ENCODE measurements at regions not wholly inside any gene's neighbourhood (a gene's known extent, or its start where the extent isn't known, plus 50 kb on each side); places are given as distances from the start of the nearest gene placed in this dataset.

GRCh38 chr7:98719396-98719795 lies 102.3 kb downstream of the NPTX2 start:
- TF ChIP-seq, protein P1, sequence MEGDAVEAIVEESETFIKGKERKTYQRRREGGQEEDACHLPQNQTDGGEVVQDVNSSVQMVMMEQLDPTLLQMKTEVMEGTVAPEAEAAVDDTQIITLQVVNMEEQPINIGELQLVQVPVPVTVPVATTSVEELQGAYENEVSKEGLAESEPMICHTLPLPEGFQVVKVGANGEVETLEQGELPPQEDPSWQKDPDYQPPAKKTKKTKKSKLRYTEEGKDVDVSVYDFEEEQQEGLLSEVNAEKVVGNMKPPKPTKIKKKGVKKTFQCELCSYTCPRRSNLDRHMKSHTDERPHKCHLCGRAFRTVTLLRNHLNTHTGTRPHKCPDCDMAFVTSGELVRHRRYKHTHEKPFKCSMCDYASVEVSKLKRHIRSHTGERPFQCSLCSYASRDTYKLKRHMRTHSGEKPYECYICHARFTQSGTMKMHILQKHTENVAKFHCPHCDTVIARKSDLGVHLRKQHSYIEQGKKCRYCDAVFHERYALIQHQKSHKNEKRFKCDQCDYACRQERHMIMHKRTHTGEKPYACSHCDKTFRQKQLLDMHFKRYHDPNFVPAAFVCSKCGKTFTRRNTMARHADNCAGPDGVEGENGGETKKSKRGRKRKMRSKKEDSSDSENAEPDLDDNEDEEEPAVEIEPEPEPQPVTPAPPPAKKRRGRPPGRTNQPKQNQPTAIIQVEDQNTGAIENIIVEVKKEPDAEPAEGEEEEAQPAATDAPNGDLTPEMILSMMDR (IDR thresholded peaks at IDR 0.05; ENCODE audit: low read depth, low read length, missing control alignments), result no peak
- no peak overlapping the region for H3K4me3 ChIP-seq (replicated peaks; ENCODE audit: low read depth, low read length)
- DNase-seq (ENCODE audit: extremely low read depth, low read depth), result no peak

GRCh38 chr7:98722402-98722801 lies 105.3 kb downstream of the NPTX2 start:
- no peak overlapping the region for H3K4me3 ChIP-seq (replicated peaks; ENCODE audit: low read depth, low read length)
- no peak for DNase-seq (ENCODE audit: extremely low read depth, low read depth)
- TF ChIP-seq, protein P1 (IDR thresholded peaks at IDR 0.05; ENCODE audit: low read depth, low read length, missing control alignments), result no peak

DNA sequence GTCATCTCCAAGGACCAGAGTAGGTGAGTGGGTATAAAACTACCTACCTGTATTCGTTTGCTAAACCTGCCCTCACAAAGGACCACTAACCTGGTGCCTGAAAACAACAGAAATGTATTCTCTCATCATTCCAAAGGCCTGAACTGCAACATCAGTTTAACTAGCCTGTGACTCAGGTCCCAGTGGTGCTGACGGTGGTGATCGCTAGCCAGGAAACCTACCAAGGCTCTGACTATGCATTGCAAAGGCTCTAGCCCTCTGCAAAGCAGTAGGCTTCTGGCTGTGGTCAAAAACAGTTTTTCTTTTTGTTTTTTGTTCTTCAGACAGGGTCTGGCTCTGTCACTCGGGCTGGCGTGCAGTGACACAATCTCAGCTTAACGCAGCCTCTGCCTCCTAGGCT lies 107.5 kb downstream of the NPTX2 start:
- no peak for DNase-seq (ENCODE audit: extremely low read depth, low read depth)
- H3K4me3 ChIP-seq (replicated peaks; ENCODE audit: low read depth, low read length), result no peak overlapping the region
- TF ChIP-seq, protein P1 (IDR thresholded peaks at IDR 0.05; ENCODE audit: low read depth, low read length, missing control alignments), result no peak

DNA sequence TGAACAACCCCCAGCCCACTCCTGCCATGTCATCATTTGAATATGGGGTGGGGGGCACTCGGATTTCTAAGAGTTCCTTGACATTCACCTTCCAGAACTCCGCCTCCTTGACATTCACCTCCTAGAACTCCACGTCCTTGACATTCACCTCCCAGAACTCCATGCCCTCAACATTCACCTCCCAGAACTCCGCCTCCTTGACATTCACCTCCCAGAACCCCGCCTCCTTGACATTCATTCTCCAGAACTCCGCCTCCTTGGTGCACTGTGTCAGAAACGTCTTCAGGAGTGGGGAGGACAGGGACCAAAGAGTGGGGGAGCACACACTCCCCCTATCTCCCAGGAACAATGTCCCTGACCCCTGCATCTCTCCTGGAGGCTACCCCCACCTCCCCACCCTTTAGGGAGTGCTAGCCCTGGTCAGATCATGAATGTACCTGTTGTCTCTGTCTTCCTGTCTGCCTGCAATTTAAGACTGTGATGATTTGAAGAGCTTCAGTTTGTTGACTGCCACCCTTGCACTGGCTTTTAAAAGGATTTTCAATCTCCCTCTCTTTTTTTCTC lies 110.1 kb downstream of the NPTX2 start:
- TF ChIP-seq, protein P1 (IDR thresholded peaks at IDR 0.05; ENCODE audit: low read depth, low read length, missing control alignments), result no peak
- H3K4me3 ChIP-seq (replicated peaks; ENCODE audit: low read depth, low read length), result no peak overlapping the region
- DNase-seq (ENCODE audit: extremely low read depth, low read depth), result no peak

- no peak for DNase-seq (ENCODE audit: extremely low read depth, low read depth)
- TF ChIP-seq, protein P1 (IDR thresholded peaks at IDR 0.05; ENCODE audit: low read depth, low read length, missing control alignments), result no peak
- no peak overlapping the region for H3K4me3 ChIP-seq (replicated peaks; ENCODE audit: low read depth, low read length)
Measured at GRCh38 chr7:98728555-98728954, 111.5 kb downstream of the NPTX2 start.

DNA sequence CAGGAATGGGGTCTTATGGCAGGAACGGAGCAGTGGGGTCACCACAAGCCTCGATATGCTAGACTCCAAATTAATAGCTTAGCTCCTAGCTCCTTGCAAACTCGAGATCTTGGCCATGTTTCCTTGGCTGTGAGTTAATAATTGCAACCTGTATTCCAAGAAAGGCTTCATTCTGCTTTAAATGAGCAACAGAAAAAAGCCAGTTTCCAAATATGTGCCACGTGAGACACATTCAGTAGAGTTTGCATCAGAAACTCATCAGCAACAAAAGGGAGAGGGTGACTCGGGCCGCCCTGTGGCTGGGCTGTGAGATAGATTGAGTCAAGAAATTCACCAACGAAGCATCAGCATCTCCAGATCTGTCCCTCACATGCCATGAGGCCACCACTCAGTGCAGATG lies 112.0 kb downstream of the NPTX2 start:
- TF ChIP-seq, protein P1 (IDR thresholded peaks at IDR 0.05; ENCODE audit: low read depth, low read length, missing control alignments), result no peak
- no peak for DNase-seq (ENCODE audit: extremely low read depth, low read depth)
- H3K4me3 ChIP-seq (replicated peaks; ENCODE audit: low read depth, low read length), result no peak overlapping the region

GRCh38 chr7:98730326-98730725 lies 113.2 kb downstream of the NPTX2 start:
- no peak overlapping the region for H3K4me3 ChIP-seq (replicated peaks; ENCODE audit: low read depth, low read length)
- TF ChIP-seq, protein P1 (IDR thresholded peaks at IDR 0.05; ENCODE audit: low read depth, low read length, missing control alignments), result no peak
- no peak for DNase-seq (ENCODE audit: extremely low read depth, low read depth)
